ENCODE measurements at regions not wholly inside any gene's neighbourhood (a gene's known extent, or its start where the extent isn't known, plus 50 kb on each side); places are given as distances from the start of the nearest gene placed in this dataset.

- H3K27ac ChIP-seq: no peak overlapping the region
- no peak for TF ChIP-seq EZH2 (IDR thresholded peaks at IDR 0.05; ENCODE audit: borderline replicate concordance)
- TF ChIP-seq, protein P1, sequence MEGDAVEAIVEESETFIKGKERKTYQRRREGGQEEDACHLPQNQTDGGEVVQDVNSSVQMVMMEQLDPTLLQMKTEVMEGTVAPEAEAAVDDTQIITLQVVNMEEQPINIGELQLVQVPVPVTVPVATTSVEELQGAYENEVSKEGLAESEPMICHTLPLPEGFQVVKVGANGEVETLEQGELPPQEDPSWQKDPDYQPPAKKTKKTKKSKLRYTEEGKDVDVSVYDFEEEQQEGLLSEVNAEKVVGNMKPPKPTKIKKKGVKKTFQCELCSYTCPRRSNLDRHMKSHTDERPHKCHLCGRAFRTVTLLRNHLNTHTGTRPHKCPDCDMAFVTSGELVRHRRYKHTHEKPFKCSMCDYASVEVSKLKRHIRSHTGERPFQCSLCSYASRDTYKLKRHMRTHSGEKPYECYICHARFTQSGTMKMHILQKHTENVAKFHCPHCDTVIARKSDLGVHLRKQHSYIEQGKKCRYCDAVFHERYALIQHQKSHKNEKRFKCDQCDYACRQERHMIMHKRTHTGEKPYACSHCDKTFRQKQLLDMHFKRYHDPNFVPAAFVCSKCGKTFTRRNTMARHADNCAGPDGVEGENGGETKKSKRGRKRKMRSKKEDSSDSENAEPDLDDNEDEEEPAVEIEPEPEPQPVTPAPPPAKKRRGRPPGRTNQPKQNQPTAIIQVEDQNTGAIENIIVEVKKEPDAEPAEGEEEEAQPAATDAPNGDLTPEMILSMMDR (IDR thresholded peaks at IDR 0.05; ENCODE audit: poor library complexity): no peak
- no peak for TF ChIP-seq EZH2phosphoT487 (IDR thresholded peaks at IDR 0.05; ENCODE audit: low read depth, severe bottlenecking, unreplicated experiment)
- no peak overlapping the region for H3K4me3 ChIP-seq
- 41% methylated on average over 9 of the region's 9 CpGs for WGBS (ENCODE audit: low lambda C conversion rate, missing lambda C conversion rate)
- H3K9me3 ChIP-seq (ENCODE audit: low read depth): no peaks in the 10 kb centered on the region
- no peaks in the 10 kb centered on the region for H3K36me3 ChIP-seq (replicated peaks; ENCODE audit: insufficient read depth, low read depth)
- no peaks in the 10 kb centered on the region for H3K79me2 ChIP-seq
- no peaks in the 10 kb centered on the region for H3K9me2 ChIP-seq (replicated peaks; ENCODE audit: insufficient read depth)
- DNase-seq (ENCODE audit: low spot score): no peak
- no peaks in the 10 kb centered on the region for H4K20me1 ChIP-seq (ENCODE audit: insufficient read depth, poor library complexity, severe bottlenecking)
- H3K4me2 ChIP-seq: no peak overlapping the region
- H3K4me1 ChIP-seq (ENCODE audit: insufficient read depth): peaks cover 6% of the 10 kb centered on the region
- H3K27me3 ChIP-seq: no peaks in the 10 kb centered on the region
- no peak overlapping the region for H2AFZ ChIP-seq
These were observed 52.6 kb upstream of the SMAD6 start for GRCh38 chr15:66649235-66649984.

- Histone ChIP-seq H3K4me3 (no peak overlapping the region), H3K9me2 (replicated peaks; ENCODE audit: insufficient read depth) (no peaks in the 10 kb centered on the region), H4K20me1 (ENCODE audit: insufficient read depth, poor library complexity, severe bottlenecking) (no peaks in the 10 kb centered on the region), H3K79me2 (no peaks in the 10 kb centered on the region), H3K4me1 (ENCODE audit: insufficient read depth) (peaks cover 8% of the 10 kb centered on the region), H3K4me2 (no peak overlapping the region), H3K36me3 (replicated peaks; ENCODE audit: insufficient read depth, low read depth) (no peaks in the 10 kb centered on the region), H2AFZ (no peak overlapping the region), H3K9me3 (ENCODE audit: low read depth) (no peaks in the 10 kb centered on the region), H3K27me3 (no peaks in the 10 kb centered on the region), H3K27ac (no peak overlapping the region)
- TF ChIP-seq EZH2phosphoT487 (IDR thresholded peaks at IDR 0.05; ENCODE audit: low read depth, severe bottlenecking, unreplicated experiment) (no peak), EZH2 (IDR thresholded peaks at IDR 0.05; ENCODE audit: borderline replicate concordance) (no peak)
- TF ChIP-seq, protein P1 (IDR thresholded peaks at IDR 0.05; ENCODE audit: poor library complexity): no peak
- DNase-seq (ENCODE audit: low spot score): no peak
- 91% methylated on average over 5 of the region's 5 CpGs for WGBS (ENCODE audit: low lambda C conversion rate, missing lambda C conversion rate)
These were observed 51.6 kb upstream of the SMAD6 start for GRCh38 chr15:66650433-66650832.

DNA sequence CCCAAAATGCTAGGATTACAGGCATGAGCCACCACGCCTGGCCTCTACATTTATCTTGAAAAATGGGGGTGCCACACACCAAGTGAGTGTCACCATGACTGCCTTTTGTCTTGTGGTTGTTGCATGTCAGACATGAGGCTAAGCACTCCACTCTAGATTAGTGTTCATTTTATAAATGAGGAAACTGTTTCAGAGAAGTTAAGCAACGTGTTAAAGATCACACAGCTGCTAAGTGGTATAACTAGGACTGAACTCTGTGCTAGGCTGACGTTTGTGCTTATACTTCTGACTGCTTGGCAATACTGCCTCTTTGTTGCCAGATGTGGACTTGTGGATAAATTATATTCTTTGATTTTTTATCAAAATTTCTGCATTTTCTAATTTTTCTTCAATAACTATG is 50.8 kb upstream of the SMAD6 start:
- no peaks in the 10 kb centered on the region for H4K20me1 ChIP-seq (ENCODE audit: insufficient read depth, poor library complexity, severe bottlenecking)
- H3K4me3 ChIP-seq: no peak overlapping the region
- H2AFZ ChIP-seq: no peak overlapping the region
- H3K79me2 ChIP-seq: no peaks in the 10 kb centered on the region
- no peaks in the 10 kb centered on the region for H3K9me2 ChIP-seq (replicated peaks; ENCODE audit: insufficient read depth)
- WGBS (ENCODE audit: low lambda C conversion rate, missing lambda C conversion rate): 83% methylated on average over 3 of the region's 3 CpGs
- H3K4me1 ChIP-seq (ENCODE audit: insufficient read depth): peaks cover 15% of the 10 kb centered on the region
- no peak for TF ChIP-seq EZH2phosphoT487 (IDR thresholded peaks at IDR 0.05; ENCODE audit: low read depth, severe bottlenecking, unreplicated experiment)
- TF ChIP-seq, protein P1 (IDR thresholded peaks at IDR 0.05; ENCODE audit: poor library complexity): no peak
- no peak for TF ChIP-seq EZH2 (IDR thresholded peaks at IDR 0.05; ENCODE audit: borderline replicate concordance)
- H3K4me2 ChIP-seq: no peak overlapping the region
- H3K27me3 ChIP-seq: no peaks in the 10 kb centered on the region
- no peaks in the 10 kb centered on the region for H3K36me3 ChIP-seq (replicated peaks; ENCODE audit: insufficient read depth, low read depth)
- no peak overlapping the region for H3K27ac ChIP-seq
- no peak for DNase-seq (ENCODE audit: low spot score)
- H3K9me3 ChIP-seq (ENCODE audit: low read depth): no peaks in the 10 kb centered on the region
